ENCODE measurements at regions not wholly inside any gene's neighbourhood (a gene's known extent, or its start where the extent isn't known, plus 50 kb on each side); places are given as distances from the start of the nearest gene placed in this dataset.

- Mint-ChIP-seq H3K4me3 (no peak overlapping the region), H3K27ac (no peak overlapping the region), H3K27me3 (peaks cover 50% of the 10 kb centered on the region), H3K36me3 (no peaks in the 10 kb centered on the region), H3K4me1 (no peaks in the 10 kb centered on the region), H3K9me3 (ENCODE audit: low read depth) (no peaks in the 10 kb centered on the region)
- ATAC-seq (no peak), DNase-seq (no peak)
- CTCF ChIA-PET, result no interaction called here
Observed at GRCh38 chr14:23785208-23785607, 149.0 kb downstream of the DHRS2 start.

GRCh38 chr14:23787436-23787835, 151.3 kb downstream of the DHRS2 start:
- H3K9me3 Mint-ChIP-seq (ENCODE audit: low read depth), result peaks cover 2% of the 10 kb centered on the region
- no peak for DNase-seq
- no peak overlapping the region for H3K4me3 Mint-ChIP-seq
- CTCF ChIA-PET, result no interaction called here
- no peaks in the 10 kb centered on the region for H3K36me3 Mint-ChIP-seq
- peaks cover 52% of the 10 kb centered on the region for H3K27me3 Mint-ChIP-seq
- ATAC-seq, result no peak
- H3K4me1 Mint-ChIP-seq, result no peaks in the 10 kb centered on the region
- H3K27ac Mint-ChIP-seq, result no peak overlapping the region

- DNase-seq, result no peak
- peaks cover 2% of the 10 kb centered on the region for H3K9me3 Mint-ChIP-seq (ENCODE audit: low read depth)
- CTCF ChIA-PET, result no interaction called here
- no peak overlapping the region for H3K27ac Mint-ChIP-seq
- no peak overlapping the region for H3K4me3 Mint-ChIP-seq
- no peak for ATAC-seq
- H3K4me1 Mint-ChIP-seq, result no peaks in the 10 kb centered on the region
- peaks cover 45% of the 10 kb centered on the region for H3K27me3 Mint-ChIP-seq
- no peaks in the 10 kb centered on the region for H3K36me3 Mint-ChIP-seq
Observed at GRCh38 chr14:23789696-23790095, 153.5 kb downstream of the DHRS2 start.

GRCh38 chr14:23793532-23793931, 157.4 kb downstream of the DHRS2 start:
- H3K4me1 Mint-ChIP-seq, result no peaks in the 10 kb centered on the region
- H3K4me3 Mint-ChIP-seq, result no peak overlapping the region
- no peak overlapping the region for H3K27ac Mint-ChIP-seq
- DNase-seq (no peak), ATAC-seq (no peak)
- H3K9me3 Mint-ChIP-seq (ENCODE audit: low read depth), result peaks cover 2% of the 10 kb centered on the region
- no peaks in the 10 kb centered on the region for H3K36me3 Mint-ChIP-seq
- CTCF ChIA-PET, result no interaction called here
- peaks cover 32% of the 10 kb centered on the region for H3K27me3 Mint-ChIP-seq

GRCh38 chr14:23800811-23801210, 152.8 kb upstream of the DHRS4 start:
- H3K36me3 Mint-ChIP-seq, result no peaks in the 10 kb centered on the region
- peaks cover 3% of the 10 kb centered on the region for H3K9me3 Mint-ChIP-seq (ENCODE audit: low read depth)
- no peak for DNase-seq
- ATAC-seq, result no peak
- H3K27ac Mint-ChIP-seq, result no peak overlapping the region
- no peaks in the 10 kb centered on the region for H3K4me1 Mint-ChIP-seq
- no peak overlapping the region for H3K4me3 Mint-ChIP-seq
- CTCF ChIA-PET, result no interaction called here
- peaks cover 28% of the 10 kb centered on the region for H3K27me3 Mint-ChIP-seq

- Mint-ChIP-seq H3K4me1 (no peaks in the 10 kb centered on the region), H3K9me3 (ENCODE audit: low read depth) (peaks cover 3% of the 10 kb centered on the region), H3K36me3 (no peaks in the 10 kb centered on the region), H3K27ac (no peak overlapping the region), H3K4me3 (no peak overlapping the region), H3K27me3 (peaks cover 28% of the 10 kb centered on the region)
- CTCF ChIA-PET, result no interaction called here
- ATAC-seq (no peak), DNase-seq (no peak)
Observed at GRCh38 chr14:23801766-23802165, 151.8 kb upstream of the DHRS4 start.

GRCh38 chr14:23804817-23805216, 148.8 kb upstream of the DHRS4 start:
- CTCF ChIA-PET, result no interaction called here
- H3K36me3 Mint-ChIP-seq, result no peaks in the 10 kb centered on the region
- H3K27me3 Mint-ChIP-seq, result peaks cover 13% of the 10 kb centered on the region
- ATAC-seq, result no peak
- H3K9me3 Mint-ChIP-seq (ENCODE audit: low read depth), result peaks cover 3% of the 10 kb centered on the region
- H3K4me1 Mint-ChIP-seq, result no peaks in the 10 kb centered on the region
- H3K27ac Mint-ChIP-seq, result no peak overlapping the region
- DNase-seq, result no peak
- no peak overlapping the region for H3K4me3 Mint-ChIP-seq

- DNase-seq, result no peak
- Mint-ChIP-seq H3K4me1 (no peaks in the 10 kb centered on the region), H3K4me3 (no peak overlapping the region), H3K27ac (no peak overlapping the region), H3K27me3 (peaks cover 8% of the 10 kb centered on the region), H3K9me3 (ENCODE audit: low read depth) (peaks cover 3% of the 10 kb centered on the region), H3K36me3 (no peaks in the 10 kb centered on the region)
- ATAC-seq, result no peak
- CTCF ChIA-PET, result no interaction called here
Observed at GRCh38 chr14:23805761-23806160, 147.8 kb upstream of the DHRS4 start.

GRCh38 chr14:23814527-23815256, 138.9 kb upstream of the DHRS4 start:
- no peaks in the 10 kb centered on the region for H3K4me1 Mint-ChIP-seq

GRCh38 chr14:23816371-23816770, 137.2 kb upstream of the DHRS4 start:
- H3K4me3 Mint-ChIP-seq, result no peak overlapping the region
- DNase-seq (no peak), ATAC-seq (no peak)
- no peaks in the 10 kb centered on the region for H3K9me3 Mint-ChIP-seq (ENCODE audit: low read depth)
- CTCF ChIA-PET, result no interaction called here
- H3K4me1 Mint-ChIP-seq, result no peaks in the 10 kb centered on the region
- no peaks in the 10 kb centered on the region for H3K27me3 Mint-ChIP-seq
- no peak overlapping the region for H3K27ac Mint-ChIP-seq
- no peaks in the 10 kb centered on the region for H3K36me3 Mint-ChIP-seq

More at GRCh38 chr14:23814527-23815256, 138.9 kb upstream of the DHRS4 start:
- Mint-ChIP-seq H3K27ac (no peak overlapping the region), H3K27me3 (no peaks in the 10 kb centered on the region), H3K4me3 (no peak overlapping the region), H3K36me3 (no peaks in the 10 kb centered on the region), H3K9me3 (ENCODE audit: low read depth) (no peaks in the 10 kb centered on the region)
- CTCF ChIA-PET, result no interaction called here
- DNase-seq (no peak), ATAC-seq (no peak)

GRCh38 chr14:23817164-23817767, 136.3 kb upstream of the DHRS4 start:
- CTCF ChIA-PET, result no interaction called here
- Mint-ChIP-seq H3K27ac (no peak overlapping the region), H3K27me3 (peaks cover 5% of the 10 kb centered on the region), H3K4me1 (no peaks in the 10 kb centered on the region), H3K36me3 (no peaks in the 10 kb centered on the region), H3K4me3 (no peak overlapping the region), H3K9me3 (ENCODE audit: low read depth) (no peaks in the 10 kb centered on the region)
- DNase-seq (no peak), ATAC-seq (no peak)

GRCh38 chr14:23827100-23827892, 126.3 kb upstream of the DHRS4 start:
- peaks cover 5% of the 10 kb centered on the region for H3K27me3 Mint-ChIP-seq
- ATAC-seq (no peak), DNase-seq (no peak)
- no peaks in the 10 kb centered on the region for H3K36me3 Mint-ChIP-seq
- no peak overlapping the region for H3K4me3 Mint-ChIP-seq
- CTCF ChIA-PET, result no interaction called here
- no peaks in the 10 kb centered on the region for H3K4me1 Mint-ChIP-seq
- H3K9me3 Mint-ChIP-seq (ENCODE audit: low read depth), result no peaks in the 10 kb centered on the region
- no peak overlapping the region for H3K27ac Mint-ChIP-seq

GRCh38 chr14:23828001-23828400, 125.6 kb upstream of the DHRS4 start:
- Mint-ChIP-seq H3K27me3 (peaks cover 2% of the 10 kb centered on the region), H3K4me1 (no peaks in the 10 kb centered on the region), H3K27ac (no peak overlapping the region), H3K9me3 (ENCODE audit: low read depth) (no peaks in the 10 kb centered on the region), H3K36me3 (no peaks in the 10 kb centered on the region), H3K4me3 (no peak overlapping the region)
- DNase-seq (no peak), ATAC-seq (no peak)
- CTCF ChIA-PET, result no interaction called here

- H3K27ac Mint-ChIP-seq, result no peak overlapping the region
- H3K4me3 Mint-ChIP-seq, result no peak overlapping the region
- H3K4me1 Mint-ChIP-seq, result no peaks in the 10 kb centered on the region
- DNase-seq (no peak), ATAC-seq (no peak)
- H3K9me3 Mint-ChIP-seq (ENCODE audit: low read depth), result no peaks in the 10 kb centered on the region
- CTCF ChIA-PET, result no interaction called here
- H3K36me3 Mint-ChIP-seq, result no peaks in the 10 kb centered on the region
- no peaks in the 10 kb centered on the region for H3K27me3 Mint-ChIP-seq
Observed at GRCh38 chr14:23828616-23829015, 125.0 kb upstream of the DHRS4 start.

All from activated CD8-positive, alpha-beta memory T cell treated with anti-CD3 and anti-CD28 coated beads, Interleukin-2, amount 10 ng/mL, durations not matched to agents 7 days and 5 days (primary cell).